AG09309 (cell line): ENCODE measurements at regions not wholly inside any gene's neighbourhood (a gene's known extent, or its start where the extent isn't known, plus 50 kb on each side); places are given as distances from the start of the nearest gene placed in this dataset.

ENCODE experiments used
- DNase-seq: peaks from one replicate; pipeline ENCODE4 v3.0.0-alpha.2; 2010; ENCODE audit warnings: low read depth
- H3K4me3 ChIP-seq: 2 replicates; pipeline ENCODE4 v1.5.1; 2011; ENCODE audit warnings: mild to moderate bottlenecking, low read depth, low read length, moderate library complexity; ENCODE audit not compliant: control insufficient read depth
- TF ChIP-seq, protein P1 (sequence below): IDR thresholded peaks from 2 replicates; pipeline ENCODE4 v1.5.1; 2011; ENCODE audit warnings: mild to moderate bottlenecking, low read depth, low read length, inconsistent platforms; ENCODE audit not compliant: insufficient read depth, control insufficient read depth; ENCODE audit errors: missing control alignments

DNA sequence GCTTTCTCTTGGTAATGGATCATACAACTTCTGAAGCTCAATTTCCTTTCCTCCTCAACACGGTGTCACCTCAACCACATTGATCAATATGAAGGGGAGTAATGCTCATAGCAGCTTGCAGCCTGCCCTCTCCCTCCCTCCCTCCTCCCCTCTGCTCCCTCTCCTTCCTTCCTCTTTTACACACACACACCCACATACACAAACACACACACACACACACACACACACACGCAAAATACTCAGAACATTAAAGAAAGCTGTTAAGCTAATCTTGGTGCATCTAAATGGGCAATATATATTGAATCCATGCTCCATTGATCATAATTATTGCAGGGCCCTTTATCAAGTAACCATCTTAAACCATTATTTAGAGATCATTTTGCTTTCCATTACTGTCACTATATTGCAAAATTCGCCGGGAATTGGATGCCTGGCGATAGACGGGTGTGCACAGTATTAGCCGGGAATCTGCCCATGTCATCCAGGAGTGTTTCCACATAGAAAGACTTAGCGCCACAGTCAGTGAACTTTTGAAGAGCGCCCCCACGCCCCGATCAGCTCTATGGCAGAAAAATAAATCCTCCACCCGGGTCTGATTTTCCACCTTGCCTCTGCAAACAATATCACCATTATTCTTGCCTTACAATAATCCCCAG lies 122.0 kb downstream of the PRLHR start:
- no peak overlapping the region for H3K4me3 ChIP-seq
- no peak for DNase-seq
- TF ChIP-seq, protein P1, sequence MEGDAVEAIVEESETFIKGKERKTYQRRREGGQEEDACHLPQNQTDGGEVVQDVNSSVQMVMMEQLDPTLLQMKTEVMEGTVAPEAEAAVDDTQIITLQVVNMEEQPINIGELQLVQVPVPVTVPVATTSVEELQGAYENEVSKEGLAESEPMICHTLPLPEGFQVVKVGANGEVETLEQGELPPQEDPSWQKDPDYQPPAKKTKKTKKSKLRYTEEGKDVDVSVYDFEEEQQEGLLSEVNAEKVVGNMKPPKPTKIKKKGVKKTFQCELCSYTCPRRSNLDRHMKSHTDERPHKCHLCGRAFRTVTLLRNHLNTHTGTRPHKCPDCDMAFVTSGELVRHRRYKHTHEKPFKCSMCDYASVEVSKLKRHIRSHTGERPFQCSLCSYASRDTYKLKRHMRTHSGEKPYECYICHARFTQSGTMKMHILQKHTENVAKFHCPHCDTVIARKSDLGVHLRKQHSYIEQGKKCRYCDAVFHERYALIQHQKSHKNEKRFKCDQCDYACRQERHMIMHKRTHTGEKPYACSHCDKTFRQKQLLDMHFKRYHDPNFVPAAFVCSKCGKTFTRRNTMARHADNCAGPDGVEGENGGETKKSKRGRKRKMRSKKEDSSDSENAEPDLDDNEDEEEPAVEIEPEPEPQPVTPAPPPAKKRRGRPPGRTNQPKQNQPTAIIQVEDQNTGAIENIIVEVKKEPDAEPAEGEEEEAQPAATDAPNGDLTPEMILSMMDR: no peak

DNA sequence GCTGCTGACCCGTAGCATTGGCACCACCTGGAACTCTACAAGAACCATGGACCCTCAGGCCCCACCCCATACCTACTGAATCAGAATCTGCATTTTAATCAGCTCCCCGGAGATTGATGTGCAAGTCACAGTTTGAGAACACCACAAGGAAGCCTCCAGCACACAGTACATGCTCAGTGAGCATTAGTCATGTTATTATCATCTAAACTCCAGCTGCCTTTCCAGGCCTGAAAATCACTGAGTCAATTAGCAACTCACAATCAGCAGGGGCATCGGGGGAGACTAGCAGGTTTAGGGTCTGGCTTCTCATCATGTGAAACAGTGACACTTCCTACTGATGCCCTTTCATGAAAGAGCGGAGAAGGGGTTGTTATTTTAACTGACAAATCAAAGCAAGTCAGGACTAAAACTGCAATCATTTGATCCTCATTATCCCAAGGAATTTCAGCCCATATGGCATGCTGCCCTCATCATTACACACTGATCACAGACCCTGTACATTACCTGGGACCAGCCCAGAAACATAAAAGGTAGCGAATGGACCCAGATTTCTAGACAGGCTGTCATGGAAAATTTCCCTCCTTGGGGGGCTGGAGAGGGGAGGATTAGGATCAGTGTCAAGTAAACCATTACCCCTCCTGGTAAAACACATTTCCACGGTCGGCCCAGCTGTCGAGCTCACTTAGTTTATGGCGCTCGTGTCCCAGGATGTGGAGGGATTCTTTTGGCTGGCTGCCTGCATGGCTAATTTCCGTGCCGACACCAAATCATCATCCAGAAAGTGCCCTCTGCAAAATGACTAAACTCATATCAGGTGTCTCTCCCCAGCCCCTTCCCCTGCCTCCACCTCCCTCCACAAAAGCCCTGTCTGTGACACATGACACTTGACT lies 122.8 kb downstream of the PRLHR start:
- DNase-seq: no peak
- no peak overlapping the region for H3K4me3 ChIP-seq
- TF ChIP-seq, protein P1: no peak

DNA sequence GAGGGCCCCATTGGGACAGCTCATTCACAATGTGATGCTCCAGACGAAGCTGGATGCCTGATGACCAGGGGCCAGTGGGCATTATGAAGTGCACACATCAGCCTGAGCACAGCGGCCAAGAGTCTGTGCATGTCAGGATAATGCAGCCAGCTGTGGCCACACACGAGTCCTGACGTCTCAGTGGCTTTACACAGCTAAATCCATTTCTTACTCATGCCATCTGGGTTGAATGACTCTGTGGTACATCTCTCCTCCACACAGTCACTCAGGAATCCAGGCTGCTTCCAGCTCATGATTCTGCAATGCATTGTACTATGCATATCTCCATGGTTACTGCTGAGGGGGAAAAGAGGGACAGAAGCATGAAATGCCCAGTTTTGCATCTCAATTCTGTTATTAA lies 123.6 kb downstream of the PRLHR start:
- H3K4me3 ChIP-seq: no peak overlapping the region
- DNase-seq: no peak
- TF ChIP-seq, protein P1: no peak

GRCh38 chr10:118470470-118470869 lies 125.0 kb downstream of the PRLHR start:
- TF ChIP-seq, protein P1: no peak
- no peak overlapping the region for H3K4me3 ChIP-seq
- DNase-seq: no peak

DNA sequence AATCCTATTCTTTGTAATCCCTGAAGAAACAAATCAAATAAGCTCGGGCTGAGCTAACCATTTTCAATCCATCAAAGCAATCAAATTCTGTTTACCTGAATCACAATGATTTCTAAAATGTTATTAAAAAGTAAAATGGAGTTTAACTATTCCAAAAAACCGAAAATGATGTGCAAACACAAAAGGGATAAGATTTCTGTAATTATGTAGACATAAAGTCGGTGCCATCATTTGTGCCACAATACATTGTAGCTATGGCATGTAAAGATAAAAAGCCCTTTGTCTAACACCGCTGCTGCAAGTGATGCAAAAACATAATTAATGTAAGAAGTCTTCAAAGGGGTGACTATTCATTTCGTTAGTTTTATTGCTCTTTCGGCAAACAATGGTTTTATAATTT lies 125.1 kb upstream of the FAM204A start:
- DNase-seq: no peak
- TF ChIP-seq, protein P1: no peak
- H3K4me3 ChIP-seq: no peak overlapping the region

GRCh38 chr10:118465300-118465874 lies 123.3 kb upstream of the FAM204A start:
- TF ChIP-seq, protein P1: no peak
- no peak for DNase-seq

More at GRCh38 chr10:118465300-118465874, 123.3 kb upstream of the FAM204A start:
- no peak overlapping the region for H3K4me3 ChIP-seq
